Neutrophil (primary cell): ENCODE measurements at regions not wholly inside any gene's neighbourhood (a gene's known extent, or its start where the extent isn't known, plus 50 kb on each side); places are given as distances from the start of the nearest gene placed in this dataset.

Source experiments
- H3K27ac ChIP-seq: fragments of 200-600 bp; sonication (generic); 2 replicates; pipeline ENCODE4 v1.5.1; 2016; ENCODE audit warnings: mild to moderate bottlenecking, moderate library complexity
- H3K27me3 ChIP-seq: fragments of 200-600 bp; sonication (generic); 2 replicates; pipeline ENCODE4 v1.6.0; 2016; ENCODE audit warnings: mild to moderate bottlenecking
- H3K36me3 ChIP-seq: fragments of 200-600 bp; sonication (generic); 2 replicates; pipeline ENCODE4 v1.5.1; 2017
- H3K4me1 ChIP-seq, 2 experiments: fragments of 200-600 bp in 1 of 2; sonication (generic) in 1 of 2; 1 replicate in 1 of 2; 2 replicates in 1 of 2; pipeline versions ENCODE4 v1.5.1 to v1.6.1; 2013 to 2016; ENCODE audit warnings: low read depth in 1 of 2, low read length in 1 of 2, mild to moderate bottlenecking in 1 of 2, moderate library complexity in 1 of 2; ENCODE audit not compliant: control insufficient read depth in 1 of 2, insufficient read depth in 1 of 2
- H3K4me3 ChIP-seq, 2 experiments: fragments of 200-600 bp in 1 of 2; sonication (generic) in 1 of 2; 1 replicate in 1 of 2; 2 replicates in 1 of 2; pipeline ENCODE4 v1.5.1; 2013 to 2016; ENCODE audit warnings: low read depth in 1 of 2, low read length in 1 of 2, mild to moderate bottlenecking in 1 of 2, moderate library complexity in 1 of 2
- H3K9me3 ChIP-seq: fragments of 200-600 bp; sonication (generic); 2 replicates; pipeline ENCODE4 v1.5.1; 2016
- TF ChIP-seq, protein P1 (sequence below): fragments of 200-600 bp; sonication (generic); IDR thresholded peaks from 2 replicates; pipeline ENCODE4 v1.5.1; 2016; ENCODE audit warnings: antibody characterized with exemption

DNA sequence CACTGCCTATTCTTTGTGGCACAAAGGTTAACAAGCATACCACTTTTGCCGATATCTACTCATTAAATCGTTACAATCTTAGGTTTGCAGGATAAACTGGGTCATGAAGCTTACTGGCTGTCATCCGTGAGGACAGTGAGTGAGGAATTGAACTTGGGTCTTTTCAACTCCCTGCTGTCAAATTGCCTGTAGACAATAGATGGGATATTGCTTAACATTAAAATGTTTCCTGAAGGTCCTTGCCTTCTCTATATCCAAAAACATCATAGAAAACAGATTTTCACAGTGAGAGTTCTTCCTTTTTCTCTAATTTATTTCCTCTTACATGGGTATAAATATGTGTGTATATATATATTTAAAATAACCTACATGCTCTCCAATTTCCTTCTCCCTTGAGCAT, 257.8 kb downstream of the LMO4 start:
- Histone ChIP-seq H3K27me3 (no peaks in the 10 kb centered on the region), H3K36me3 (no peaks in the 10 kb centered on the region), H3K4me3 (no peak overlapping the region), H3K4me1 (no peaks in the 10 kb centered on the region), H3K9me3 (no peaks in the 10 kb centered on the region), H3K27ac (no peak overlapping the region)
- TF ChIP-seq, protein P1, sequence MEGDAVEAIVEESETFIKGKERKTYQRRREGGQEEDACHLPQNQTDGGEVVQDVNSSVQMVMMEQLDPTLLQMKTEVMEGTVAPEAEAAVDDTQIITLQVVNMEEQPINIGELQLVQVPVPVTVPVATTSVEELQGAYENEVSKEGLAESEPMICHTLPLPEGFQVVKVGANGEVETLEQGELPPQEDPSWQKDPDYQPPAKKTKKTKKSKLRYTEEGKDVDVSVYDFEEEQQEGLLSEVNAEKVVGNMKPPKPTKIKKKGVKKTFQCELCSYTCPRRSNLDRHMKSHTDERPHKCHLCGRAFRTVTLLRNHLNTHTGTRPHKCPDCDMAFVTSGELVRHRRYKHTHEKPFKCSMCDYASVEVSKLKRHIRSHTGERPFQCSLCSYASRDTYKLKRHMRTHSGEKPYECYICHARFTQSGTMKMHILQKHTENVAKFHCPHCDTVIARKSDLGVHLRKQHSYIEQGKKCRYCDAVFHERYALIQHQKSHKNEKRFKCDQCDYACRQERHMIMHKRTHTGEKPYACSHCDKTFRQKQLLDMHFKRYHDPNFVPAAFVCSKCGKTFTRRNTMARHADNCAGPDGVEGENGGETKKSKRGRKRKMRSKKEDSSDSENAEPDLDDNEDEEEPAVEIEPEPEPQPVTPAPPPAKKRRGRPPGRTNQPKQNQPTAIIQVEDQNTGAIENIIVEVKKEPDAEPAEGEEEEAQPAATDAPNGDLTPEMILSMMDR: no peak

DNA sequence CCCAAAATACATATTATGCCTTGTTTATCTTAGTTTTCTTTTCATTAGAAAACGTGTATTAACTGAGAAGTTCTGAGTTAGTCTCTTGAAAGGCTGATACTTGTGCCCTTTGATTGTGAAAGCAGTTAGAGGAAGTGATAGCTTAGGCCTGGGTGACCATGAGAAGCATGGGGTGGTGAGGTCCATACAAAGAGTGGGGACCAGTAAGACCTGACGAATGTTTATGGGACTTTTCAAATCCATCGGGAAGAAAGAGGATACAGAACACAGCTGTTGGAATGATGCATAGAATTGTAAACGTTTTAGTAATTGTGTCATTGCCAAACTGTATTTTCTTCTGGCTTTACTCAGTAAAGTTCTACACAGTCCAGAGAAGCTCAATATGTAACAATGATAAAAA, 259.8 kb downstream of the LMO4 start:
- H3K36me3 ChIP-seq: no peaks in the 10 kb centered on the region

DNA sequence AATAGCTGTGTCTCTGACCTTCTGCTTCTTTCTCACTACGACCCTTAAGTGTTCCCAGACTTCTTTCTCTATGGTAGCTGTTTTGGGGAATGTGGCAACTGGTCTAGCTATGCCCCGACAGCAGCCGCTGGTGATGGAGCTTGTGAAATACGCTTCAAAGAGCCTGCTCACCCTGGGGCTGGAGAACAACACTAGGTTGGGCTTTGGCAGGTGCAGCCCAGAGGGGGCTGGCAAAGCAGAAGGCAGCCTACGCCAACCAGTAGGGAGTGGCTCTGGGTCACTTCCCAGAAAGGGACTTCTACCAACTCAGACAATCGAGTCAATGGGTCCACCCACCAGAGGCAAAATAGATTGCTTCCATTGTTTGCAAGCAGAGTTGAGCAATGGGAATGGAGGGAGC, 262.8 kb downstream of the LMO4 start:
- H3K27me3 ChIP-seq: no peaks in the 10 kb centered on the region
- no peaks in the 10 kb centered on the region for H3K9me3 ChIP-seq
- no peaks in the 10 kb centered on the region for H3K4me1 ChIP-seq
- H3K4me3 ChIP-seq: no peak overlapping the region
- TF ChIP-seq, protein P1: no peak
- no peaks in the 10 kb centered on the region for H3K36me3 ChIP-seq
- H3K27ac ChIP-seq: no peak overlapping the region

More for the DNA sequence above, 259.8 kb downstream of the LMO4 start:
- Histone ChIP-seq H3K27ac (no peak overlapping the region), H3K4me1 (no peaks in the 10 kb centered on the region), H3K4me3 (no peak overlapping the region), H3K27me3 (no peaks in the 10 kb centered on the region), H3K9me3 (no peaks in the 10 kb centered on the region)
- TF ChIP-seq, protein P1: no peak

DNA sequence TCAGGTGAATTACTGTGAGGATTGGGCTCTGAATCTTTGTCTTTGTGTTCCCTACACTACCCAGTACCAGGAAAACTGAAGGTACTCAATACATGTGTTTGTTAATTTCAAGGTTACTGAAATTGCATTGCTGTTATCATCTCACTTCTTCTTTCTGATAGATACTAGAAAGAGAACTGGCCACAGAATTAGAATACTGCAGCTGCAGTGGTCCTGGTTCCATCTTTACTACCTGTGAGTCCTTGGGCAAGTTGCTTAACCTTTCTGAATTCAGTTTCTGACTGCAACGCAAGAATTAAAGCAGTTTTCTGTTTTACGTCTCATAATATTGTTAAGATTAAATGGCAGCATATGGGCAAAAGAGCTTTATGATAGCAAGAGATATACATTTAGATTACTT, 263.5 kb downstream of the LMO4 start:
- Histone ChIP-seq H3K27me3 (no peaks in the 10 kb centered on the region), H3K36me3 (no peaks in the 10 kb centered on the region), H3K4me1 (no peaks in the 10 kb centered on the region), H3K4me3 (no peak overlapping the region), H3K27ac (no peak overlapping the region), H3K9me3 (no peaks in the 10 kb centered on the region)
- TF ChIP-seq, protein P1: no peak

DNA sequence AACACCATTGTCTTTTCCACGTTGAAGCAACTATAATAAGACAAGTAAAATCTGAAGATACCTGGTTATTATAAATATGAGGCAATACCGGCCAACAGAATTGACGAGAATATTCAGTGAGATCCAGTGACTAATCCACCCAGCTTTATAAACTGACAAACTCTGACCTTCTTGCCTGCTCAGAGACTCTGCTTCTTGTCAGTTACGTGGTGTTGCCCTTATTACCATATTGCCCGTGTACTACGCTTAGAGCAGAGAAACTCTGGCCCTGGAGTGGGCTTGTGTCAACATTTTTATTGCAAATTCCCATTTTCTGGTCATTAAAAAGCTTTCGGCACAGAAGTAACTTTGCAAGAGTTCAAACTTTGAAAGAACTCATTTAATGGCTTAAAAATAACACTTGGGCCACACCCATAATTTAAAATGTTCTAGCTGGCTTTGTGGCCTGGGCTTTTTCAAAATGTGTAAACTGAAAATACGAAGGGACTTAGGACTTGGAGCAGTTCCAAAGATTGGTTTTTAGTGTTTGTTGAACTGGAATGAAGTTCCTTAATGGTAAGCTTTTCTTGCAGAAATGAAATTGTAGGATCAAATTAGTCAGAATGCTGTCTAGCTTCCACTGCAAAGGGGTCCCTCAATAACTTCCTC, 266.2 kb downstream of the LMO4 start:
- no peaks in the 10 kb centered on the region for H3K4me1 ChIP-seq
- TF ChIP-seq, protein P1: no peak
- no peak overlapping the region for H3K4me3 ChIP-seq
- H3K27ac ChIP-seq: no peak overlapping the region
- H3K27me3 ChIP-seq: no peaks in the 10 kb centered on the region
- no peaks in the 10 kb centered on the region for H3K36me3 ChIP-seq
- H3K9me3 ChIP-seq: no peaks in the 10 kb centered on the region

DNA sequence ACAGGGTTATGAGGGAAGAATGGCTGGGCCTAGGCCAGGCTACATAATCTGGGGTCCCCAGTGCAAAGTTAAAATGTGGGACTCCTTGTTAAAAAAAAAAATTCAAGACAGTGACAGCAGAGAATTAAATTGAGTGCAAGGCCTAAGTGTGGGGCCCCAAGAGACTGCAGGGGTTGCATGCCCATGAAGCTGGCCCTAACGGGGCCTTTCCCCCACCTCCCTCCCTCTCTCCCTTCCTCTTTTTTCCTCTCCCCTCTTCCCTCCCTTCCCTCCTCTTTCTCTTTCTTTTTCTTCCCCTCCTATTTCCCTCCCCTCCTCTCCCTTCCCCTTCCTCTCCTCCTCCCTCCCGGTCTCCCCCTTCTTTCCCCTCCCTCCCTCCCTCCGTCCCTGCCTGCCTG, 266.7 kb downstream of the LMO4 start:
- TF ChIP-seq, protein P1: no peak
- Histone ChIP-seq H3K27ac (no peak overlapping the region), H3K4me3 (no peak overlapping the region), H3K4me1 (no peaks in the 10 kb centered on the region), H3K36me3 (no peaks in the 10 kb centered on the region), H3K9me3 (no peaks in the 10 kb centered on the region), H3K27me3 (no peaks in the 10 kb centered on the region)
